ENCODE measurements at regions not wholly inside any gene's neighbourhood (a gene's known extent, or its start where the extent isn't known, plus 50 kb on each side); places are given as distances from the start of the nearest gene placed in this dataset.

DNA sequence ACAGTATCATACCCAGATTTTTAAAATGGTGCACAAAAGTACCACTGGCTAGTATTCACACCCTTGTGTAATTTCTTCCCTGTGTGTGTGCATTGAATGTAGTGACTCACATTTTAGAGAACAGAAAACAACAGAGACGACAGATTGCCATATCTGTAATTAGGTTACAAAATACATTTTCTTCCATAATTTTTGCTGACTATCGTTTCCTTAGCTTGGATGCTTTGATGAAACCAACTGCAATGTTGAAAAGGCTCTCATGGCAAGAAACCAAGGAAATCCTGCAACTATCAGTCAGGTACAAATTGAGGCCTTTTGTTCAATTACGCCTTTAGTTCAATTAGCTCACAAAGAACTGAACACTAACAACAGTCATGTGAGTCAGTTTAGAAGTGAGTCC lies 484.4 kb downstream of the ZNF804A start:
- TF ChIP-seq, protein P1, sequence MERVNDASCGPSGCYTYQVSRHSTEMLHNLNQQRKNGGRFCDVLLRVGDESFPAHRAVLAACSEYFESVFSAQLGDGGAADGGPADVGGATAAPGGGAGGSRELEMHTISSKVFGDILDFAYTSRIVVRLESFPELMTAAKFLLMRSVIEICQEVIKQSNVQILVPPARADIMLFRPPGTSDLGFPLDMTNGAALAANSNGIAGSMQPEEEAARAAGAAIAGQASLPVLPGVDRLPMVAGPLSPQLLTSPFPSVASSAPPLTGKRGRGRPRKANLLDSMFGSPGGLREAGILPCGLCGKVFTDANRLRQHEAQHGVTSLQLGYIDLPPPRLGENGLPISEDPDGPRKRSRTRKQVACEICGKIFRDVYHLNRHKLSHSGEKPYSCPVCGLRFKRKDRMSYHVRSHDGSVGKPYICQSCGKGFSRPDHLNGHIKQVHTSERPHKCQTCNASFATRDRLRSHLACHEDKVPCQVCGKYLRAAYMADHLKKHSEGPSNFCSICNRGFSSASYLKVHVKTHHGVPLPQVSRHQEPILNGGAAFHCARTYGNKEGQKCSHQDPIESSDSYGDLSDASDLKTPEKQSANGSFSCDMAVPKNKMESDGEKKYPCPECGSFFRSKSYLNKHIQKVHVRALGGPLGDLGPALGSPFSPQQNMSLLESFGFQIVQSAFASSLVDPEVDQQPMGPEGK (CRISPR knock-in tag; IDR thresholded peaks at IDR 0.05; ENCODE audit: borderline replicate concordance): no peak
- TF ChIP-seq ZFP30 (CRISPR knock-in tag; IDR thresholded peaks at IDR 0.05): no peak
- no peak for TF ChIP-seq ARNTL (CRISPR knock-in tag; IDR thresholded peaks at IDR 0.05; ENCODE audit: borderline replicate concordance, low read depth)
- no peak for TF ChIP-seq RARB (CRISPR knock-in tag; IDR thresholded peaks at IDR 0.05)
- TF ChIP-seq CSDC2 (CRISPR knock-in tag; IDR thresholded peaks at IDR 0.05): no peak
- no peak for TF ChIP-seq OSR1 (CRISPR knock-in tag; IDR thresholded peaks at IDR 0.05)
- no peak for TF ChIP-seq TSHZ2 (CRISPR knock-in tag; IDR thresholded peaks at IDR 0.05)
- TF ChIP-seq ZFP3 (CRISPR knock-in tag; IDR thresholded peaks at IDR 0.05): no peak

All from SK-N-SH treated with all-trans-retinoic acid at 6 μM for 48 hours (cell line).